OCI-LY1 (cell line): ENCODE measurements at regions not wholly inside any gene's neighbourhood (a gene's known extent, or its start where the extent isn't known, plus 50 kb on each side); places are given as distances from the start of the nearest gene placed in this dataset.

Experiments used
- H2AFZ ChIP-seq: fragments of 200-600 bp; sonication (generic), shearing (Covaris generic); 2 replicates; pipeline ENCODE4 v1.6.0; 2014; ENCODE audit warnings: antibody characterized with exemption, mild to moderate bottlenecking, low read length
- H3F3A ChIP-seq: fragments of 200-600 bp; sonication (generic), shearing (Covaris generic); 2 replicates; pipeline ENCODE4 v1.6.0; 2014; ENCODE audit warnings: mild to moderate bottlenecking, antibody characterized with exemption, low read length, moderate library complexity; ENCODE audit not compliant: insufficient read depth
- H3K27ac ChIP-seq: fragments of 200-600 bp; sonication (generic); 2 replicates; pipeline ENCODE4 v1.5.1; 2014; ENCODE audit warnings: low read length, mixed run types, mild to moderate bottlenecking, low read depth; ENCODE audit not compliant: poor library complexity, severe bottlenecking
- H3K27me3 ChIP-seq: fragments of 200-600 bp; sonication (generic); 2 replicates; pipeline ENCODE4 v1.6.0; 2014; ENCODE audit warnings: antibody characterized with exemption, mild to moderate bottlenecking, low read length, moderate library complexity; ENCODE audit not compliant: insufficient read depth
- H3K36me3 ChIP-seq: fragments of 200-600 bp; sonication (generic); 2 replicates; pipeline ENCODE4 v1.6.1; 2014; ENCODE audit warnings: mild to moderate bottlenecking, antibody characterized with exemption, low read length, moderate library complexity, mixed read lengths; ENCODE audit not compliant: insufficient read depth
- H3K4me1 ChIP-seq: fragments of 200-600 bp; sonication (generic); 2 replicates; pipeline ENCODE4 v1.5.1; 2014; ENCODE audit warnings: mild to moderate bottlenecking, low read length, moderate library complexity; ENCODE audit not compliant: insufficient read depth, severe bottlenecking
- H3K4me2 ChIP-seq: fragments of 200-600 bp; sonication (generic), shearing (Covaris generic); 2 replicates; pipeline ENCODE4 v1.6.1; 2014; ENCODE audit warnings: low read length
- H3K4me3 ChIP-seq: fragments of 200-600 bp; sonication (generic); 2 replicates; pipeline ENCODE4 v1.5.1; 2014; ENCODE audit warnings: low read length, low read depth, mild to moderate bottlenecking, mixed read lengths; ENCODE audit not compliant: poor library complexity, severe bottlenecking
- H3K79me2 ChIP-seq: fragments of 200-600 bp; shearing (Covaris generic); 2 replicates; pipeline ENCODE4 v1.6.1; 2016; ENCODE audit warnings: mixed run types, low read length, mixed read lengths; ENCODE audit not compliant: insufficient read depth
- H3K9ac ChIP-seq: fragments of 200-600 bp; sonication (generic), shearing (Covaris generic); 2 replicates; pipeline ENCODE4 v1.6.1; 2014; ENCODE audit warnings: mild to moderate bottlenecking, low read length, mixed read lengths
- H3K9me2 ChIP-seq: fragments of 200-600 bp; sonication (generic), shearing (Covaris generic); 2 replicates; pipeline ENCODE4 v1.6.1; 2014; ENCODE audit warnings: low read depth, mild to moderate bottlenecking, low read length, mixed read lengths
- H3K9me3 ChIP-seq: fragments of 200-600 bp; shearing (Covaris generic); 2 replicates; pipeline ENCODE4 v1.6.1; 2014; ENCODE audit warnings: low read length, mixed read lengths
- H4K20me1 ChIP-seq: fragments of 200-600 bp; sonication (generic), shearing (Covaris generic); 2 replicates; pipeline ENCODE4 v1.6.0; 2016; ENCODE audit warnings: mild to moderate bottlenecking, low read length; ENCODE audit not compliant: insufficient read depth
- EZH2 ChIP-seq: fragments of 200-600 bp; sonication (generic), shearing (Covaris generic); IDR thresholded peaks from 2 replicates; pipeline ENCODE4 v1.8.0; 2017; ENCODE audit warnings: borderline replicate concordance, mixed run types, mild to moderate bottlenecking, antibody characterized with exemption, low read length, moderate library complexity, mixed read lengths
- TF ChIP-seq, protein P1 (sequence below): fragments of 200-600 bp; sonication (generic), shearing (Covaris generic); IDR thresholded peaks from 2 replicates; pipeline ENCODE4 v1.5.1; 2017; ENCODE audit warnings: mild to moderate bottlenecking, antibody characterized with exemption, low read length, moderate library complexity, mixed read lengths

DNA sequence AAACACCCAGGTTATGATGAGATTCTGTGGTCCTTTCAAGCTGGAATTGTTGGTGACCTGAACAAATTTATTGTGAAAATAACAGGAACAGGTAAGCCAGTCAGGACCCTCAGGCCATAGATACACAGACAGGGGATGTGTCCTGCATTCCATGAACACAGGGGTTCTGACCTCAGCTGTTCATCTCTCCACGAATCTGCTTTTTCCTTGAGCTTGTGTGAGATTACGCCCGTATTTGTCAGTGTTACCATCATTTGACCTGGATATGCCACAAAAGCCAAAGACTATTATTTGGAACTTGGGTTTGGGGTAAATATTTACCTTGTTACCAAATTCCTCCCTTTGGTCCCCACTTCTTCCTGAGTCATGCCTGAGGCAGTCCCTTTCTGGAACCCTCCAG lies 288.9 kb downstream of the PREX1 start:
- Histone ChIP-seq H3K27me3 (no peaks in the 10 kb centered on the region), H3F3A (no peaks in the 10 kb centered on the region), H3K4me1 (no peaks in the 10 kb centered on the region), H3K4me2 (no peak overlapping the region), H3K27ac (no peak overlapping the region), H4K20me1 (no peaks in the 10 kb centered on the region), H3K9me3 (no peaks in the 10 kb centered on the region), H3K36me3 (no peaks in the 10 kb centered on the region), H3K4me3 (no peak overlapping the region), H3K9ac (no peak overlapping the region), H3K79me2 (no peaks in the 10 kb centered on the region), H2AFZ (no peak overlapping the region), H3K9me2 (no peaks in the 10 kb centered on the region)
- TF ChIP-seq, protein P1, sequence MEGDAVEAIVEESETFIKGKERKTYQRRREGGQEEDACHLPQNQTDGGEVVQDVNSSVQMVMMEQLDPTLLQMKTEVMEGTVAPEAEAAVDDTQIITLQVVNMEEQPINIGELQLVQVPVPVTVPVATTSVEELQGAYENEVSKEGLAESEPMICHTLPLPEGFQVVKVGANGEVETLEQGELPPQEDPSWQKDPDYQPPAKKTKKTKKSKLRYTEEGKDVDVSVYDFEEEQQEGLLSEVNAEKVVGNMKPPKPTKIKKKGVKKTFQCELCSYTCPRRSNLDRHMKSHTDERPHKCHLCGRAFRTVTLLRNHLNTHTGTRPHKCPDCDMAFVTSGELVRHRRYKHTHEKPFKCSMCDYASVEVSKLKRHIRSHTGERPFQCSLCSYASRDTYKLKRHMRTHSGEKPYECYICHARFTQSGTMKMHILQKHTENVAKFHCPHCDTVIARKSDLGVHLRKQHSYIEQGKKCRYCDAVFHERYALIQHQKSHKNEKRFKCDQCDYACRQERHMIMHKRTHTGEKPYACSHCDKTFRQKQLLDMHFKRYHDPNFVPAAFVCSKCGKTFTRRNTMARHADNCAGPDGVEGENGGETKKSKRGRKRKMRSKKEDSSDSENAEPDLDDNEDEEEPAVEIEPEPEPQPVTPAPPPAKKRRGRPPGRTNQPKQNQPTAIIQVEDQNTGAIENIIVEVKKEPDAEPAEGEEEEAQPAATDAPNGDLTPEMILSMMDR = no peak
- TF ChIP-seq EZH2 = no peak

DNA sequence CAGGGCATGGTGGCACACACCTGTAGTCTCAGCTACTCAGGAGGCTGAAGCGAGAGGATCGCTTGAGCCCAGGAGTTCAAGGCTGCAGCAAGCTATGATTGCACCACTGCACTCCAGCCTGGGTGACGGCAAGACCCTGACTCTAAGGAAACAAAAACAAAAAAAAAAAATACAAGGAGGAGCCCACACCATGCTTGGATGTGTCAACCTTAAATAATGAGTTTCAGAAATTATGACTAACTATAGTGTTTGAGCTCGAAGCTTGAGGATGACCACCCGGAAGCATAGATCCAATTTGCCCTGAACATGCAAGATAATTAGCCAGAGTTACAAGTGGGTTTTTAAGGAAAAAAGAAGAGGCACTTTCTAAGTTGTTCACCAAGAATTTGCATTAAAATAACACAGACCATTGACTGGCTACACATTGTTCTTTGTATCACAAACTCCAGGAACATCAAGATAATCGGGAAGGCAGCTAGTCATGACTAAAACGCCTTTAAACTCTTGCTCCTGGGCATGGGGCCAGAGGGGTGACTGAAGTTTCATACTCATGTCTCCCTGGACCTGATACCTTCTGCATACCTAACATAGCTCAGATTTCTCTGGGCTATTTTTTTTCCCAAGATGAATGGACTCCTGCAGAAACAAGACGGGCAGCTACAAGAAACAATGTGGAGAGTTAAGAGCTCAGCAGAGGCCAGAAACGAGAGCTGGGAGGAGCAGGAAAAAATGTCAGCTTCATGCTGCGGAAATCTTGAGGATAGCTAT lies 289.6 kb downstream of the PREX1 start:
- no peak overlapping the region for H3K27ac ChIP-seq
- no peaks in the 10 kb centered on the region for H3K36me3 ChIP-seq
- H2AFZ ChIP-seq = no peak overlapping the region
- no peaks in the 10 kb centered on the region for H3K79me2 ChIP-seq
- no peaks in the 10 kb centered on the region for H3K4me1 ChIP-seq
- H3K4me2 ChIP-seq = no peak overlapping the region
- no peak for TF ChIP-seq EZH2
- TF ChIP-seq, protein P1 = no peak
- no peaks in the 10 kb centered on the region for H3K27me3 ChIP-seq
- H3K9me2 ChIP-seq = no peaks in the 10 kb centered on the region
- H3F3A ChIP-seq = no peaks in the 10 kb centered on the region
- no peak overlapping the region for H3K9ac ChIP-seq
- no peaks in the 10 kb centered on the region for H3K9me3 ChIP-seq
- H3K4me3 ChIP-seq = no peak overlapping the region
- no peaks in the 10 kb centered on the region for H4K20me1 ChIP-seq

DNA sequence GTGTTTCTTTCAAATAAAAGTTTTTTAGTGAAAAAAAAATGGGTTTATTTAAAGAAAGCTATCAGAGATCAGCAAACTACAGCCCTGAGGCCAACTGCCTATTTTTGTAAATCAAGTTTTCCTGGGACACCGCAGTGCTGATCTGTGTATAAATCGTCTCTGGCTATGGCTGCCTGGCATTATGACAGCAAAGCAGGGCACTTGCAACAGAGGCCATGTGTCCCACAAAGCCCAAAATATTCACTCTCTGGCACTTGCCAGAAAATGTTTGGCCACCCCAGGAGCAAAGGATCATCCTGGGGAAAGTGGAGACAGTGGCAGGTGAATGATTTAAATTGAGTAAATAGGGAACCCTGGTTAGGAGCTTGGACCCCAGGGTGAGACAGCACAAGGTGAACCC lies 291.6 kb downstream of the PREX1 start:
- H2AFZ ChIP-seq = no peak overlapping the region
- H3F3A ChIP-seq = no peaks in the 10 kb centered on the region
- H3K4me3 ChIP-seq = no peak overlapping the region
- H3K4me1 ChIP-seq = no peaks in the 10 kb centered on the region
- no peak for TF ChIP-seq EZH2
- H3K4me2 ChIP-seq = no peak overlapping the region
- no peaks in the 10 kb centered on the region for H3K79me2 ChIP-seq
- no peak overlapping the region for H3K27ac ChIP-seq
- H3K9me2 ChIP-seq = no peaks in the 10 kb centered on the region
- H3K9ac ChIP-seq = no peak overlapping the region
- H4K20me1 ChIP-seq = no peaks in the 10 kb centered on the region
- H3K27me3 ChIP-seq = no peaks in the 10 kb centered on the region
- H3K36me3 ChIP-seq = no peaks in the 10 kb centered on the region
- H3K9me3 ChIP-seq = no peaks in the 10 kb centered on the region

- H3K79me2 ChIP-seq = no peaks in the 10 kb centered on the region
- no peak overlapping the region for H3K4me2 ChIP-seq
- H3K9me2 ChIP-seq = no peaks in the 10 kb centered on the region
- no peak overlapping the region for H3K9ac ChIP-seq
- no peaks in the 10 kb centered on the region for H3K27me3 ChIP-seq
- no peaks in the 10 kb centered on the region for H3K36me3 ChIP-seq
- H3K4me1 ChIP-seq = no peaks in the 10 kb centered on the region
- no peak overlapping the region for H3K27ac ChIP-seq
- no peak overlapping the region for H2AFZ ChIP-seq
- H3F3A ChIP-seq = no peaks in the 10 kb centered on the region
- TF ChIP-seq, protein P1 = no peak
- TF ChIP-seq EZH2 = no peak
- H3K4me3 ChIP-seq = no peak overlapping the region
- no peaks in the 10 kb centered on the region for H4K20me1 ChIP-seq
- no peaks in the 10 kb centered on the region for H3K9me3 ChIP-seq
These were observed 292.2 kb downstream of the PREX1 start for GRCh38 chr20:48535556-48535955.
